ENCODE measurements at regions not wholly inside any gene's neighbourhood (a gene's known extent, or its start where the extent isn't known, plus 50 kb on each side); places are given as distances from the start of the nearest gene placed in this dataset.

DNA sequence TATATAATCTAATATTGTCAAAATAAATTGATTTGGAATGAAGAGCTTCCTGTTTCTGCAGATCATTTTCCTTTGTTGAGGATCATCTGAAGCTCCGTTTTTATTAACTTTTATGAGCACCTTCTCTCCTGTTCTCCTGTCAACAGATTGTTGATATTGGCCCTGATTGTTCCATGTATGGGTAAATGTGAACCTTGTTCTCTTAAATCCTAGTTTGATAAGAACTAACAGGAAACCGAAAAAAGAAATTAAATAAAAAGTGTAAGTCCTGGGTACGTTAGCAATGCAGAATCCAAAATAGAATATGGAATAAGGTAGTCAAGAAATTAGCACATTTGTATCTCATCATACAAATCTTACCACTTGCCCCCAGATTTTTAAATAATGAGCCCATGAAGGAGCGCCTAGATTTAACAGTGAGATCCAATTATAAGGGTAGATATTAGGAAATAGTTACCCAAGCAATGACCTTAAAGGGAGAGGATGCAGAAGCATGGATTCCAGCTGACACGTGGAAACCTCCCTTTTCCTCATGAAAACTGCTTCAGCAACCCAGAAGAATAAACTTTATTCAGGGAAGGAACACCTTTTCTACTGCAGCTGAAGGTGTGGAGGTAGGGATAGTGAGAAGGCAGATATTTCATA is 80.8 kb upstream of the PIK3R1 start:
- TF ChIP-seq, protein P1, sequence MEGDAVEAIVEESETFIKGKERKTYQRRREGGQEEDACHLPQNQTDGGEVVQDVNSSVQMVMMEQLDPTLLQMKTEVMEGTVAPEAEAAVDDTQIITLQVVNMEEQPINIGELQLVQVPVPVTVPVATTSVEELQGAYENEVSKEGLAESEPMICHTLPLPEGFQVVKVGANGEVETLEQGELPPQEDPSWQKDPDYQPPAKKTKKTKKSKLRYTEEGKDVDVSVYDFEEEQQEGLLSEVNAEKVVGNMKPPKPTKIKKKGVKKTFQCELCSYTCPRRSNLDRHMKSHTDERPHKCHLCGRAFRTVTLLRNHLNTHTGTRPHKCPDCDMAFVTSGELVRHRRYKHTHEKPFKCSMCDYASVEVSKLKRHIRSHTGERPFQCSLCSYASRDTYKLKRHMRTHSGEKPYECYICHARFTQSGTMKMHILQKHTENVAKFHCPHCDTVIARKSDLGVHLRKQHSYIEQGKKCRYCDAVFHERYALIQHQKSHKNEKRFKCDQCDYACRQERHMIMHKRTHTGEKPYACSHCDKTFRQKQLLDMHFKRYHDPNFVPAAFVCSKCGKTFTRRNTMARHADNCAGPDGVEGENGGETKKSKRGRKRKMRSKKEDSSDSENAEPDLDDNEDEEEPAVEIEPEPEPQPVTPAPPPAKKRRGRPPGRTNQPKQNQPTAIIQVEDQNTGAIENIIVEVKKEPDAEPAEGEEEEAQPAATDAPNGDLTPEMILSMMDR (IDR thresholded peaks at IDR 0.05), result no peak
- TF ChIP-seq GABPA (IDR thresholded peaks at IDR 0.05; ENCODE audit: low read depth) (no peak), FOXM1 (IDR thresholded peaks at IDR 0.05; ENCODE audit: low read depth) (no peak), SIN3A (IDR thresholded peaks at IDR 0.05; ENCODE audit: borderline replicate concordance, low read depth, low read length) (no peak), SMC3 (IDR thresholded peaks at IDR 0.05; ENCODE audit: low read depth, low read length) (no peak), EZH2phosphoT487 (IDR thresholded peaks at IDR 0.05; ENCODE audit: borderline replicate concordance, low read depth) (no peak), TEAD4 (IDR thresholded peaks at IDR 0.05; ENCODE audit: borderline replicate concordance, insufficient read depth) (no peak), TCF12 (IDR thresholded peaks at IDR 0.05) (no peak), RAD21 (IDR thresholded peaks at IDR 0.05; ENCODE audit: low read length) (no peak), YY1 (IDR thresholded peaks at IDR 0.05; ENCODE audit: low read depth) (no peak), POLR2AphosphoS5 (IDR thresholded peaks at IDR 0.05; ENCODE audit: low read depth, low read length) (no peak)
- TF ChIP-seq, protein P2, sequence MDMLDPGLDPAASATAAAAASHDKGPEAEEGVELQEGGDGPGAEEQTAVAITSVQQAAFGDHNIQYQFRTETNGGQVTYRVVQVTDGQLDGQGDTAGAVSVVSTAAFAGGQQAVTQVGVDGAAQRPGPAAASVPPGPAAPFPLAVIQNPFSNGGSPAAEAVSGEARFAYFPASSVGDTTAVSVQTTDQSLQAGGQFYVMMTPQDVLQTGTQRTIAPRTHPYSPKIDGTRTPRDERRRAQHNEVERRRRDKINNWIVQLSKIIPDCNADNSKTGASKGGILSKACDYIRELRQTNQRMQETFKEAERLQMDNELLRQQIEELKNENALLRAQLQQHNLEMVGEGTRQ (IDR thresholded peaks at IDR 0.05; ENCODE audit: borderline replicate concordance, low read depth, low read length), result no peak
- TF ChIP-seq, protein P3, sequence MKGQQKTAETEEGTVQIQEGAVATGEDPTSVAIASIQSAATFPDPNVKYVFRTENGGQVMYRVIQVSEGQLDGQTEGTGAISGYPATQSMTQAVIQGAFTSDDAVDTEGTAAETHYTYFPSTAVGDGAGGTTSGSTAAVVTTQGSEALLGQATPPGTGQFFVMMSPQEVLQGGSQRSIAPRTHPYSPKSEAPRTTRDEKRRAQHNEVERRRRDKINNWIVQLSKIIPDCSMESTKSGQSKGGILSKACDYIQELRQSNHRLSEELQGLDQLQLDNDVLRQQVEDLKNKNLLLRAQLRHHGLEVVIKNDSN (IDR thresholded peaks at IDR 0.05; ENCODE audit: borderline replicate concordance, low read depth), result no peak
- TF ChIP-seq, protein P4, sequence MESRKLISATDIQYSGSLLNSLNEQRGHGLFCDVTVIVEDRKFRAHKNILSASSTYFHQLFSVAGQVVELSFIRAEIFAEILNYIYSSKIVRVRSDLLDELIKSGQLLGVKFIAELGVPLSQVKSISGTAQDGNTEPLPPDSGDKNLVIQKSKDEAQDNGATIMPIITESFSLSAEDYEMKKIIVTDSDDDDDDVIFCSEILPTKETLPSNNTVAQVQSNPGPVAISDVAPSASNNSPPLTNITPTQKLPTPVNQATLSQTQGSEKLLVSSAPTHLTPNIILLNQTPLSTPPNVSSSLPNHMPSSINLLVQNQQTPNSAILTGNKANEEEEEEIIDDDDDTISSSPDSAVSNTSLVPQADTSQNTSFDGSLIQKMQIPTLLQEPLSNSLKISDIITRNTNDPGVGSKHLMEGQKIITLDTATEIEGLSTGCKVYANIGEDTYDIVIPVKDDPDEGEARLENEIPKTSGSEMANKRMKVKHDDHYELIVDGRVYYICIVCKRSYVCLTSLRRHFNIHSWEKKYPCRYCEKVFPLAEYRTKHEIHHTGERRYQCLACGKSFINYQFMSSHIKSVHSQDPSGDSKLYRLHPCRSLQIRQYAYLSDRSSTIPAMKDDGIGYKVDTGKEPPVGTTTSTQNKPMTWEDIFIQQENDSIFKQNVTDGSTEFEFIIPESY (IDR thresholded peaks at IDR 0.05; ENCODE audit: borderline replicate concordance, low read depth), result no peak
